ENCODE measurements at regions not wholly inside any gene's neighbourhood (a gene's known extent, or its start where the extent isn't known, plus 50 kb on each side); places are given as distances from the start of the nearest gene placed in this dataset.

GRCh38 chr1:112267929-112268328 lies 128.1 kb upstream of the CTTNBP2NL start:
- no peaks in the 10 kb centered on the region for H4K20me1 ChIP-seq (ENCODE audit: insufficient read depth, low read length)
- no peak overlapping the region for H2BK15ac ChIP-seq (ENCODE audit: low read depth, low read length)
- H3K4ac ChIP-seq (ENCODE audit: low read depth, low read length): no peak overlapping the region
- no peak overlapping the region for H2AK9ac ChIP-seq (replicated peaks; ENCODE audit: low read depth, low read length, poor library complexity)
- H2BK20ac ChIP-seq (ENCODE audit: low read depth, low read length): no peak overlapping the region
- no peak overlapping the region for H4K8ac ChIP-seq (ENCODE audit: low read depth in 2 of 2, low read length in 2 of 2)
- ATAC-seq (ENCODE audit: low read depth) (no peak), DNase-seq (no peak)
- no peak overlapping the region for H3K23ac ChIP-seq (ENCODE audit: low read depth, low read length)
- no peaks in the 10 kb centered on the region; the same call in 1 of the 2 replicates for H3K4me1 ChIP-seq (ENCODE audit: control insufficient read depth, insufficient read depth, low read length)
- intact Hi-C loops (cut with micrococcal nuclease) (no loop called here), dilution Hi-C loops (cut with HindIII; ENCODE audit: low sequenced_read_pairs, unreplicated experiment) (no loop called here), in situ Hi-C loops (cut with MboI; ENCODE audit: low sequenced_read_pairs) (no loop called here)
- H3K14ac ChIP-seq (replicated peaks; ENCODE audit: low read depth, low read length): no peak overlapping the region
- no peaks in the 10 kb centered on the region for H3K9me3 ChIP-seq (ENCODE audit: control insufficient read depth, insufficient read depth, low read length)
- H3K27ac ChIP-seq (ENCODE audit: insufficient read depth, low read length): no peak overlapping the region
- no peaks in the 10 kb centered on the region for H3K9me1 ChIP-seq (ENCODE audit: insufficient read depth, low read length)
- no peak overlapping the region for H2AK5ac ChIP-seq (ENCODE audit: low read depth, low read length)
- ChIA-PET CTCF (no interaction called here), POLR2A (ENCODE audit: unreplicated experiment) (no interaction called here)
- H3K79me1 ChIP-seq (ENCODE audit: low read depth in 1 of 2, low read length in 2 of 2): no peaks in the 10 kb centered on the region
- no peak overlapping the region for H3K18ac ChIP-seq (ENCODE audit: low read depth, low read length)
- no peak overlapping the region for H4K91ac ChIP-seq (ENCODE audit: insufficient read depth, low read depth, low read length)
- TF ChIP-seq NFE2L2 (IDR thresholded peaks at IDR 0.05; ENCODE audit: low read depth, low read length) (no peak), CTCF (conservative IDR thresholded peaks at IDR 0.05; ENCODE audit: low read depth, low read length) (no peak), MXI1 (IDR thresholded peaks at IDR 0.05; ENCODE audit: borderline replicate concordance, low read depth, low read length) (no peak), BHLHE40 (IDR thresholded peaks at IDR 0.05; ENCODE audit: low read depth, low read length) (no peak), ELK1 (IDR thresholded peaks at IDR 0.05; ENCODE audit: borderline replicate concordance, low read depth, low read length) (no peak), MAZ (IDR thresholded peaks at IDR 0.05; ENCODE audit: borderline replicate concordance, low read depth, low read length) (no peak), RFX5 (IDR thresholded peaks at IDR 0.05; ENCODE audit: low read depth, low read length) (no peak), RAD21 (IDR thresholded peaks at IDR 0.05; ENCODE audit: low read length) (no peak), SMC3 (IDR thresholded peaks at IDR 0.05; ENCODE audit: low read depth, low read length) (no peak), RCOR1 (IDR thresholded peaks at IDR 0.05; ENCODE audit: insufficient replicate concordance, low read length) (no peak), CEBPB (IDR thresholded peaks at IDR 0.05; ENCODE audit: low read depth, low read length) (no peak), USF2 (IDR thresholded peaks at IDR 0.05; ENCODE audit: low read depth, low read length) (no peak), CHD1 (IDR thresholded peaks at IDR 0.05; ENCODE audit: low read depth, low read length) (no peak), FOS (IDR thresholded peaks at IDR 0.05; ENCODE audit: low read depth, low read length) (no peak), POLR2A (IDR thresholded peaks at IDR 0.05; ENCODE audit: low read depth, low read length) (no peak), MAFK (IDR thresholded peaks at IDR 0.05; ENCODE audit: low read depth, low read length) (no peak)
- H2BK120ac ChIP-seq (ENCODE audit: low read depth, low read length): no peak overlapping the region
- no peak overlapping the region for H2AFZ ChIP-seq (replicated peaks; ENCODE audit: low read length, poor library complexity)
- H3K36me3 ChIP-seq (ENCODE audit: control insufficient read depth, insufficient read depth, low read length): no peaks in the 10 kb centered on the region
- BruUV-seq (replicated peaks): no TSS peak
- H3K56ac ChIP-seq (ENCODE audit: extremely low read depth, insufficient read depth, low read length): no peak overlapping the region
- no peak overlapping the region for H3K9ac ChIP-seq (ENCODE audit: low read depth, low read length)
- H3K4me2 ChIP-seq (ENCODE audit: low read depth, low read length): no peak overlapping the region
- no peak overlapping the region for H3K4me3 ChIP-seq (ENCODE audit: insufficient read depth, low read depth, low read length)
- no peak overlapping the region for H2BK5ac ChIP-seq (ENCODE audit: low read depth, low read length, poor library complexity, severe bottlenecking)
- H3K27me3 ChIP-seq (ENCODE audit: control insufficient read depth, insufficient read depth, low read length): peaks cover 5% of the 10 kb centered on the region; the same call in 1 of the 2 replicates
- no peak overlapping the region for H4K5ac ChIP-seq (ENCODE audit: low read depth, low read length)
